Neural cell (in vitro differentiated cells): ENCODE measurements at regions not wholly inside any gene's neighbourhood (a gene's known extent, or its start where the extent isn't known, plus 50 kb on each side); places are given as distances from the start of the nearest gene placed in this dataset.

ENCODE experiments used
- H2AFZ ChIP-seq: fragments of 200-600, 300-800 bp; sonication (generic), shearing (Covaris generic); 2 replicates; pipeline ENCODE4 v1.6.0; 2014; ENCODE audit warnings: low read depth, mild to moderate bottlenecking, antibody characterized with exemption, low read length, moderate library complexity
- H3F3A ChIP-seq: fragments of 200-600 bp; shearing (Covaris generic); 2 replicates; pipeline ENCODE4 v1.6.1; 2016; ENCODE audit warnings: mild to moderate bottlenecking, moderate library complexity, mixed read lengths, antibody characterized with exemption, low read length; ENCODE audit not compliant: insufficient read depth, poor library complexity, severe bottlenecking
- H3K27ac ChIP-seq: fragments of 200-600, 300-800 bp; sonication (generic), shearing (Covaris generic); 2 replicates; pipeline ENCODE4 v1.5.1; 2014; ENCODE audit warnings: mild to moderate bottlenecking, low read length, moderate library complexity
- H3K27me3 ChIP-seq: fragments of 300-800, 200-600 bp; sonication (generic), shearing (Covaris generic); 2 replicates; pipeline ENCODE4 v1.6.0; 2014; ENCODE audit warnings: mild to moderate bottlenecking, low read depth, low read length, moderate library complexity; ENCODE audit not compliant: insufficient read depth
- H3K36me3 ChIP-seq: fragments of 300-800, 200-600 bp; sonication (generic), shearing (Covaris generic); 2 replicates; pipeline ENCODE4 v1.5.1; 2014; ENCODE audit warnings: mild to moderate bottlenecking, antibody characterized with exemption, low read length, moderate library complexity; ENCODE audit not compliant: insufficient read depth
- H3K4me2 ChIP-seq: fragments of 300-800, 200-600 bp; sonication (generic), shearing (Covaris generic); 2 replicates; pipeline ENCODE4 v1.6.0; 2014; ENCODE audit warnings: mild to moderate bottlenecking, low read length
- H3K4me3 ChIP-seq: fragments of 300-800, 200-600 bp; sonication (generic), shearing (Covaris generic); 2 replicates; pipeline ENCODE4 v1.5.1; 2014; ENCODE audit warnings: mild to moderate bottlenecking, low read length, moderate library complexity
- H3K79me2 ChIP-seq: fragments of 200-600 bp; shearing (Covaris generic); replicated peaks from 2 replicates; pipeline ENCODE4 v1.6.0; 2014; ENCODE audit warnings: mild to moderate bottlenecking, low read length, moderate library complexity; ENCODE audit not compliant: insufficient read depth
- H3K9ac ChIP-seq: fragments of 300-800, 200-600 bp; sonication (generic), shearing (Covaris generic); 2 replicates; pipeline ENCODE4 v1.6.1; 2016; ENCODE audit warnings: mild to moderate bottlenecking, low read length, mixed read lengths
- H3K9me2 ChIP-seq: fragments of 200-600 bp; shearing (Covaris generic); 2 replicates; pipeline ENCODE4 v1.6.1; 2016; ENCODE audit warnings: mild to moderate bottlenecking, low read length, mixed read lengths; ENCODE audit not compliant: insufficient read depth
- H3K9me3 ChIP-seq: fragments of 200-600, 300-800 bp; sonication (generic), shearing (Covaris generic); 2 replicates; pipeline ENCODE4 v1.6.1; 2016; ENCODE audit warnings: mild to moderate bottlenecking, mixed run types, low read length, moderate library complexity, mixed read lengths
- H4K20me1 ChIP-seq: fragments of 200-600 bp; shearing (Covaris generic); 2 replicates; pipeline ENCODE4 v1.6.1; 2016; ENCODE audit warnings: mild to moderate bottlenecking, mixed run types; ENCODE audit not compliant: insufficient read depth
- EP300 ChIP-seq: fragments of 450-650 bp; conservative IDR thresholded peaks from 2 replicates; pipeline ENCODE4 v1.6.1; 2014; ENCODE audit warnings: antibody characterized with exemption, mild to moderate bottlenecking, moderate library complexity; ENCODE audit not compliant: poor library complexity, severe bottlenecking
- EZH2 ChIP-seq: fragments of 200-600, 300-800 bp; shearing (Covaris generic), sonication (generic); IDR thresholded peaks from 2 replicates; pipeline ENCODE4 v1.6.1; 2014; ENCODE audit warnings: antibody characterized with exemption, low read length, borderline replicate concordance, mild to moderate bottlenecking; ENCODE audit not compliant: insufficient read depth, poor library complexity, severe bottlenecking
- MXI1 ChIP-seq: fragments of 450-650 bp; conservative IDR thresholded peaks from 2 replicates; pipeline ENCODE4 v1.6.1; 2014; ENCODE audit warnings: antibody characterized with exemption, mild to moderate bottlenecking; ENCODE audit not compliant: poor library complexity, severe bottlenecking
- POLR2AphosphoS5 ChIP-seq: IDR thresholded peaks from 2 replicates; pipeline ENCODE4 v1.6.1; 2012
- RAD21 ChIP-seq: fragments of 450-650 bp; conservative IDR thresholded peaks from 2 replicates; pipeline ENCODE4 v1.6.1; 2014; ENCODE audit warnings: antibody characterized with exemption, mild to moderate bottlenecking, moderate library complexity
- SMC3 ChIP-seq: fragments of 450-650 bp; conservative IDR thresholded peaks from 2 replicates; pipeline ENCODE4 v1.6.1; 2014; ENCODE audit warnings: antibody characterized with exemption, mild to moderate bottlenecking, moderate library complexity; ENCODE audit not compliant: poor library complexity
- TAF1 ChIP-seq: IDR thresholded peaks from 2 replicates; pipeline ENCODE4 v1.6.1; 2012; ENCODE audit warnings: low read depth
- TF ChIP-seq, protein P1 (sequence below): fragments of 450-650 bp; IDR thresholded peaks from 2 replicates; pipeline ENCODE4 v1.5.1; 2014; ENCODE audit warnings: antibody characterized with exemption, mild to moderate bottlenecking, moderate library complexity; ENCODE audit not compliant: poor library complexity, severe bottlenecking
- TF ChIP-seq, protein P2 (sequence below): IDR thresholded peaks from 2 replicates; pipeline ENCODE4 v1.6.1; 2012; ENCODE audit warnings: borderline replicate concordance

DNA sequence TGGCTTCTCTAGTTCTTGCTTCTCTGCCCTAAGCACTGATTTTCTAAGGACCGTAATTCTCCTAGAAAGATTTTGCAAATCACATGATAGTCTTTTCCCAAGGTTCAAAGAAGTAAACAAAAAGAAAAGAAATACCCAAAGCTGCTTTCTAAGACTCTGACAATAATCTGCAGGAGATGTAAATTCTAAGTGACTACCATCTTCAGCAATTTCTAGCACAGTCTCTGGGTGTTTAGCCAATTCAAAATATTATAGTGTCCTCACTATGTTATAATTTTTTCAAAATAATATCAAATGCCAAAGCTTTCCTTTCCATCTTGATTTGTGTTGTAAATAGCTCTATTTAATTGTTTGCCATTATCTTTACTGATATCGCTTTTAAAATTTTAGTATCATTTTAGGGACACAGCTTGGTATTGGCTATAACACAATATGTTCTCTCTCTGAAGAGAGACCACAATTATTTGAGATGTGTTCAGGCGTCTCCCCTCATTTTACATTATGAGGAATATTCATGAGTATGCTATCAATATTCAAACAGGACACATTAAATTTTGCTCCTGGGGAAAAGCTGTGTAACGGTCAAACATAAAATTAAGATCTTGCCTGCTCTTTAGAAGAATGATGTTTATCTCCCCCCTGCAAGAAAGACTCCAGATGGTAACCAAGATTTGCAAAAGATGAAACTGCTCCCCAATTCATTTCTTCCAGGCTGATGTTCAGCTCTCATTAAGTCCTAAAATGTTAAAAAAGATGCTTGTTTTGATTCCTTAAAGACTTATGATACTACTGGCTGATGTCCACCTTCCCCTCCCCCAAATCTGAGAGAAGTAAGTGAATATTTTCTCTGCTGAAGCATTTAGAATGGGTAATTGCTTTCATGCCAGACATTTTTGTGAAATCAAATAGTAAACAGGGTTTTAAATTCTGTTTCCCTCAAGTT, 191.9 kb upstream of the WDR11 start:
- Histone ChIP-seq H3K4me3 (no peak overlapping the region), H3K4me2 (no peak overlapping the region), H3K9ac (no peak overlapping the region), H3K27ac (no peak overlapping the region), H3F3A (no peaks in the 10 kb centered on the region), H3K9me2 (no peaks in the 10 kb centered on the region), H3K9me3 (no peaks in the 10 kb centered on the region), H3K36me3 (no peaks in the 10 kb centered on the region), H3K79me2 (no peaks in the 10 kb centered on the region), H3K27me3 (no peaks in the 10 kb centered on the region), H2AFZ (no peak overlapping the region), H4K20me1 (no peaks in the 10 kb centered on the region)
- TF ChIP-seq SMC3, result no peak
- TF ChIP-seq POLR2AphosphoS5, result no peak
- TF ChIP-seq, protein P1, sequence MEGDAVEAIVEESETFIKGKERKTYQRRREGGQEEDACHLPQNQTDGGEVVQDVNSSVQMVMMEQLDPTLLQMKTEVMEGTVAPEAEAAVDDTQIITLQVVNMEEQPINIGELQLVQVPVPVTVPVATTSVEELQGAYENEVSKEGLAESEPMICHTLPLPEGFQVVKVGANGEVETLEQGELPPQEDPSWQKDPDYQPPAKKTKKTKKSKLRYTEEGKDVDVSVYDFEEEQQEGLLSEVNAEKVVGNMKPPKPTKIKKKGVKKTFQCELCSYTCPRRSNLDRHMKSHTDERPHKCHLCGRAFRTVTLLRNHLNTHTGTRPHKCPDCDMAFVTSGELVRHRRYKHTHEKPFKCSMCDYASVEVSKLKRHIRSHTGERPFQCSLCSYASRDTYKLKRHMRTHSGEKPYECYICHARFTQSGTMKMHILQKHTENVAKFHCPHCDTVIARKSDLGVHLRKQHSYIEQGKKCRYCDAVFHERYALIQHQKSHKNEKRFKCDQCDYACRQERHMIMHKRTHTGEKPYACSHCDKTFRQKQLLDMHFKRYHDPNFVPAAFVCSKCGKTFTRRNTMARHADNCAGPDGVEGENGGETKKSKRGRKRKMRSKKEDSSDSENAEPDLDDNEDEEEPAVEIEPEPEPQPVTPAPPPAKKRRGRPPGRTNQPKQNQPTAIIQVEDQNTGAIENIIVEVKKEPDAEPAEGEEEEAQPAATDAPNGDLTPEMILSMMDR, result no peak
- no peak for TF ChIP-seq RAD21
- TF ChIP-seq TAF1, result no peak
- TF ChIP-seq, protein P2, sequence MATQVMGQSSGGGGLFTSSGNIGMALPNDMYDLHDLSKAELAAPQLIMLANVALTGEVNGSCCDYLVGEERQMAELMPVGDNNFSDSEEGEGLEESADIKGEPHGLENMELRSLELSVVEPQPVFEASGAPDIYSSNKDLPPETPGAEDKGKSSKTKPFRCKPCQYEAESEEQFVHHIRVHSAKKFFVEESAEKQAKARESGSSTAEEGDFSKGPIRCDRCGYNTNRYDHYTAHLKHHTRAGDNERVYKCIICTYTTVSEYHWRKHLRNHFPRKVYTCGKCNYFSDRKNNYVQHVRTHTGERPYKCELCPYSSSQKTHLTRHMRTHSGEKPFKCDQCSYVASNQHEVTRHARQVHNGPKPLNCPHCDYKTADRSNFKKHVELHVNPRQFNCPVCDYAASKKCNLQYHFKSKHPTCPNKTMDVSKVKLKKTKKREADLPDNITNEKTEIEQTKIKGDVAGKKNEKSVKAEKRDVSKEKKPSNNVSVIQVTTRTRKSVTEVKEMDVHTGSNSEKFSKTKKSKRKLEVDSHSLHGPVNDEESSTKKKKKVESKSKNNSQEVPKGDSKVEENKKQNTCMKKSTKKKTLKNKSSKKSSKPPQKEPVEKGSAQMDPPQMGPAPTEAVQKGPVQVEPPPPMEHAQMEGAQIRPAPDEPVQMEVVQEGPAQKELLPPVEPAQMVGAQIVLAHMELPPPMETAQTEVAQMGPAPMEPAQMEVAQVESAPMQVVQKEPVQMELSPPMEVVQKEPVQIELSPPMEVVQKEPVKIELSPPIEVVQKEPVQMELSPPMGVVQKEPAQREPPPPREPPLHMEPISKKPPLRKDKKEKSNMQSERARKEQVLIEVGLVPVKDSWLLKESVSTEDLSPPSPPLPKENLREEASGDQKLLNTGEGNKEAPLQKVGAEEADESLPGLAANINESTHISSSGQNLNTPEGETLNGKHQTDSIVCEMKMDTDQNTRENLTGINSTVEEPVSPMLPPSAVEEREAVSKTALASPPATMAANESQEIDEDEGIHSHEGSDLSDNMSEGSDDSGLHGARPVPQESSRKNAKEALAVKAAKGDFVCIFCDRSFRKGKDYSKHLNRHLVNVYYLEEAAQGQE, result no peak
- TF ChIP-seq EP300, result no peak
- TF ChIP-seq MXI1, result no peak
- no peak for TF ChIP-seq EZH2

DNA sequence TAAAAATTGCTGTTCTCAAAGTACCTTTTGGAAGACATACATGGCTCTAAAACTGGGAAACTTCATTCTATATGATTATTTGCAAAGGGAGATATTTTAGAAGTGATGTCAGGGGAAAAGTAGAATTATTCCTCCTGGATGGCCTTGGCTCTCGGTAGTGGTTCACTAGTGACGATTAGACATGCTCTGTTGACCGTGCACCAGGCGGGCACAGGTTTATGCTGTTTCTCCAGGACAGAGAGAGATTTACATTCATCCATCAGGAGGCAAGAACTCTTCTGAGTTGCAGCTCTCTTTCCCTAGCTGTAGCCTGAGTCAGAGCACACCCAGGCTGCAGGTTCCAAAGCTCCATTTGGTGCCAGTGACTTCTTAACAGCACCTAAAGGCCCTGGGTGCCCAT, 184.9 kb upstream of the WDR11 start:
- Histone ChIP-seq H3K79me2 (no peaks in the 10 kb centered on the region), H3K36me3 (no peaks in the 10 kb centered on the region), H3K9me3 (no peaks in the 10 kb centered on the region), H3K4me2 (no peak overlapping the region), H3K27ac (no peak overlapping the region), H3K9me2 (no peaks in the 10 kb centered on the region), H3K27me3 (no peaks in the 10 kb centered on the region), H4K20me1 (no peaks in the 10 kb centered on the region), H2AFZ (no peak overlapping the region), H3F3A (no peaks in the 10 kb centered on the region), H3K4me3 (no peak overlapping the region), H3K9ac (no peak overlapping the region)
- no peak for TF ChIP-seq TAF1
- TF ChIP-seq, protein P1, result no peak
- TF ChIP-seq EP300, result no peak
- TF ChIP-seq MXI1, result no peak
- TF ChIP-seq POLR2AphosphoS5, result no peak
- no peak for TF ChIP-seq SMC3
- no peak for TF ChIP-seq RAD21
- TF ChIP-seq EZH2, result no peak
- TF ChIP-seq, protein P2, result no peak
